ENCODE measurements at regions not wholly inside any gene's neighbourhood (a gene's known extent, or its start where the extent isn't known, plus 50 kb on each side); places are given as distances from the start of the nearest gene placed in this dataset.
"Not testable (repeated sequence)": the region's sequence is repeated elsewhere in the genome, so short reads cannot be mapped to it uniquely, and the experiment has no call there.

DNA sequence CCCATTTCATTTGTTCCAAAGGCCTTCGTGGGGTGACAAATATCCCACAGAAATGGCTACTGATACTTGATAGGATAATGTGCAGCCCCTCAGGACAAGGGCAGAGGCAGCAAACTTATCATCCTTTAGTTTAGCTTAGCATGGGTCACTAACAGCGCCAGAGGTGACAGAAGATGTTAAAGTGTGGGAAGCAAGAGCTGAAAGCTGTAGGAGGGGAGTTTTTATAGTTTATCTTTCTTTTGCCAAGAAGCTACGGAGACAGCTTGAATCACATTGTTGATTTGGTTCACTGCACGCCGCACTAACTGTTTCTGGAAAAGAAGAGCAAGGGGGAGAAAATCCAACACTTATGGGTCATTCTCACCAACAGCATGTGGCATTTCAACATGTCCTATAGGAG is 773.9 kb upstream of the MMS22L start:
- no peak for DNase-seq
- Histone ChIP-seq H3K36me3 (ENCODE audit: low read depth, missing control alignments) (no peaks in the 10 kb centered on the region), H3K27ac (no peak overlapping the region), H3K9me3 (no peaks in the 10 kb centered on the region), H3K27me3 (no peaks in the 10 kb centered on the region), H3K4me1 (no peaks in the 10 kb centered on the region), H3K4me3 (no peak overlapping the region)
- 32 to 45% methylated on average over 5 of the region's 5 CpGs for WGBS, 2 donors
- intact Hi-C loops (cut with DNase I; ENCODE audit: low total_unique reads): no loop called here
- TF ChIP-seq POLR2A (IDR thresholded peaks at IDR 0.05) (no peak), CTCF (IDR thresholded peaks at IDR 0.05) (no peak)

GRCh38 chr6:98067375-98067774 is 767.0 kb upstream of the POU3F2 start:
- no peaks in the 10 kb centered on the region for H3K9me3 ChIP-seq
- TF ChIP-seq CTCF (IDR thresholded peaks at IDR 0.05) (no peak), POLR2A (IDR thresholded peaks at IDR 0.05) (no peak)
- no peaks in the 10 kb centered on the region for H3K36me3 ChIP-seq (ENCODE audit: low read depth, missing control alignments)
- H3K27ac ChIP-seq: no peak overlapping the region
- H3K27me3 ChIP-seq: no peaks in the 10 kb centered on the region
- H3K4me1 ChIP-seq: no peaks in the 10 kb centered on the region
- intact Hi-C loops (cut with DNase I; ENCODE audit: low total_unique reads): no loop called here
- no peak for DNase-seq
- WGBS, 2 donors: 65 to 67% methylated on average over 2 of the region's 2 CpGs
- H3K4me3 ChIP-seq: no peak overlapping the region

DNA sequence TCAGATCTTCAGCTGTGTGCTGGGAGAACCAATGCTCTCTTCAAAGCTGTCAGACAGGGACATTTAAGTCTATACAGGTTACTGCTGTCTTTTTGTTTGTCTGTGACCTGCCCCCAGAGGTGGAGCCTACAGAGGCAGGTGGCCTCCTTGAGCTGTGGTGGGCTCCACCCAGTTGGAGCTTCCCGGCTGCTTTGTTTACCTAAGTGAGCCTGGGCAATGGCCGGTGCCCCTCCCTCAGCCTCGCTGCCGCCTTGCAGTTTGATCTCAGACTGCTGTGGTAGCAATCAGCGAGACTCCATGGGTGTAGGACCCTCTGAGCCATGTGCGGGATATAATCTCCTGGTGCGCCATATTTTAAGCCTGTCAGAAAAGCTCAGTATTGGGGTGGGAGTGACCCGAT is 745.8 kb upstream of the POU3F2 start:
- H3K4me3 ChIP-seq; intact Hi-C loops (cut with DNase I; ENCODE audit: low total_unique reads); H3K36me3 ChIP-seq (ENCODE audit: low read depth, missing control alignments); H3K27ac ChIP-seq; H3K27me3 ChIP-seq; DNase-seq; H3K9me3 ChIP-seq; H3K4me1 ChIP-seq: not testable (repeated sequence)
- 83 to 96% methylated on average over 8 of the region's 8 CpGs for WGBS, 2 donors

GRCh38 chr6:98092331-98092730 is 742.0 kb upstream of the POU3F2 start:
- DNase-seq: no peak
- H3K27ac ChIP-seq: no peak overlapping the region
- no peaks in the 10 kb centered on the region for H3K4me1 ChIP-seq
- H3K36me3 ChIP-seq (ENCODE audit: low read depth, missing control alignments): no peaks in the 10 kb centered on the region
- intact Hi-C loops (cut with DNase I; ENCODE audit: low total_unique reads): no loop called here
- H3K9me3 ChIP-seq: no peaks in the 10 kb centered on the region
- no peaks in the 10 kb centered on the region for H3K27me3 ChIP-seq
- H3K4me3 ChIP-seq: no peak overlapping the region
- 74 to 85% methylated on average over 2 of the region's 2 CpGs for WGBS, 2 donors
- TF ChIP-seq POLR2A (IDR thresholded peaks at IDR 0.05): no peak
- no peak for TF ChIP-seq CTCF (IDR thresholded peaks at IDR 0.05)

GRCh38 chr6:98094696-98095095 is 739.7 kb upstream of the POU3F2 start:
- H3K9me3 ChIP-seq: no peaks in the 10 kb centered on the region
- WGBS, 2 donors: 70 to 78% methylated on average over 4 of the region's 4 CpGs
- H3K36me3 ChIP-seq (ENCODE audit: low read depth, missing control alignments): no peaks in the 10 kb centered on the region
- H3K27me3 ChIP-seq: no peaks in the 10 kb centered on the region
- no peak for DNase-seq
- no peak overlapping the region for H3K27ac ChIP-seq
- TF ChIP-seq POLR2A (IDR thresholded peaks at IDR 0.05) (no peak), CTCF (IDR thresholded peaks at IDR 0.05) (no peak)
- no peaks in the 10 kb centered on the region for H3K4me1 ChIP-seq
- H3K4me3 ChIP-seq: no peak overlapping the region
- intact Hi-C loops (cut with DNase I; ENCODE audit: low total_unique reads): no loop called here

Data from testis (tissue), 2 donors.